Spleen (tissue), 7 donors: ENCODE measurements at regions not wholly inside any gene's neighbourhood (a gene's known extent, or its start where the extent isn't known, plus 50 kb on each side); places are given as distances from the start of the nearest gene placed in this dataset.

Experiments
- CTCF ChIP-seq, 11 experiments: fragments of 200-600 bp in 7 of 11; fragments of 450-650 bp in 4 of 11; sonication (generic) in 4 of 11; IDR thresholded peaks in 8 of 11; conservative IDR thresholded peaks in 3 of 11; 1 replicate in 7 of 11; 2 replicates in 4 of 11; pipeline versions ENCODE4 v1.4.0 to v1.8.0; 2016 to 2021; ENCODE audit warnings: antibody characterized with exemption in 11 of 11, inconsistent platforms in 4 of 11, mild to moderate bottlenecking in 1 of 11
- POLR2A ChIP-seq, 3 donors: fragments of 450-650 bp; IDR thresholded peaks; one replicate each; pipeline ENCODE4 v1.5.1; 2017; ENCODE audit warnings: antibody characterized with exemption in 3 of 3, mild to moderate bottlenecking in 1 of 3
- POLR2AphosphoS5 ChIP-seq, 3 donors: sonication (generic); formaldehyde crosslinking; IDR thresholded peaks; one replicate each; pipeline ENCODE4 v1.5.1; 2017; ENCODE audit warnings: antibody characterized with exemption in 3 of 3
- donor health status: DM: no; HTN: no; CAD: no; lungs with moderate emphysema.
- donor health status: DM: no; HTN: no; CAD: no.
- donor health status: DM: no; HTN: no; CAD: no.

GRCh38 chr6:5865506-5866031 is 141.2 kb downstream of the NRN1 start:
- TF ChIP-seq CTCF (IDR thresholded peaks at IDR 0.05 in 8 of 11, conservative IDR thresholded peaks at IDR 0.05 in 3 of 11) (no peak), POLR2A (IDR thresholded peaks at IDR 0.05) (no peak), POLR2AphosphoS5 (IDR thresholded peaks at IDR 0.05) (no peak)
